GM21381 (cell line): ENCODE measurements at regions not wholly inside any gene's neighbourhood (a gene's known extent, or its start where the extent isn't known, plus 50 kb on each side); places are given as distances from the start of the nearest gene placed in this dataset.

Experiments
- ATAC-seq: cut with Tn5 transposase; IDR thresholded peaks from one replicate; pipeline ENCODE4 v1.9.1; 2021; ENCODE audit warnings: mild to moderate bottlenecking, moderate library complexity; ENCODE audit not compliant: unreplicated experiment

DNA sequence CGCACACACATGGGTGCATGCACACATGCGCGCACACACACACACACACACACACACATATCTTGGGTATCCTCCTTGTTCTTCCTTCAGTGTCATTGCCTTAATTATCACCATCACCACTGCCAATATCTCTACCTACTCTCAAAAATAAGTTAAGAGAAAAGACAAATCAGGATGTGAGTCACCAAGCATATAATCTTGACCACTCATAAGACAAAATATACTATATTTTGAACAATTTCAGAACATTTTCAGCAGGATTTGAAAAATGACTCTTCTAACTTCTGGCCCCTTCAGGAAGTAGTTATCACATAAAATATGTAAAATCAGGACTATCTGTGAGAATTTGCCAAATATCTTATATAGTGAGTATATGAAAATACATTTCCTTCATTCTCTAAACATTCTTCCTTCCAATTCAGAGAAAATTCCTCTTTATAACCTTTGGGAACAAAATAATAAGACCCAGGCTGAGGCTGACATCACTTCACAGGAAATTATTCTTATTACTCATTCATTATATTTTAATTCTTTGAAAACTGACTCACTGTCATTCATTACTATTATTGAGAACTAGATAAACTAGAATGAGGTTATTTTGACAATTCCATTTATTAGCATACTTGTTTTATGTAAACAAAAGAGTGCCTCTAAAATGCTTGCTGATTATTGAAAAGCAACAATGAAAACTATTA lies 772.0 kb upstream of the ACO1 start:
- ATAC-seq = no peak

DNA sequence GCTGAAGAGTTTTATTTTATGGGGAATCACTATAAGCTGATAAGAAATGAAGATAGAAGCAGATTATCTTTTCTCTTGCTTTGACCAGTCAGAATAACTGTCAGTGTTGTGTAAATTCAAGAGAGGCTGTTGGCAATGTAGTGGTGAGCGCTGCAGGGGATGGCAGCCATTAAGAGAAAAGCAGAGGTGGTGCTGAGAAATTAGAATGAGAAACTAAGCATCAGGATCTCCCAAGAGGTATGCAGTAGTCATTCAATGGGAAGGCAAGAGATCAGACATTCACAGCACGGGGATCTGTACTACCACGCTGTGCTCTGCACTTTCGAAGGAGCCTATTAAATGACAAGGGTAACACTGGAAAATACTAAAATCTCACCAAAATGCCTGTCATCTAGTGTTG lies 768.5 kb upstream of the ACO1 start:
- ATAC-seq = no peak

DNA sequence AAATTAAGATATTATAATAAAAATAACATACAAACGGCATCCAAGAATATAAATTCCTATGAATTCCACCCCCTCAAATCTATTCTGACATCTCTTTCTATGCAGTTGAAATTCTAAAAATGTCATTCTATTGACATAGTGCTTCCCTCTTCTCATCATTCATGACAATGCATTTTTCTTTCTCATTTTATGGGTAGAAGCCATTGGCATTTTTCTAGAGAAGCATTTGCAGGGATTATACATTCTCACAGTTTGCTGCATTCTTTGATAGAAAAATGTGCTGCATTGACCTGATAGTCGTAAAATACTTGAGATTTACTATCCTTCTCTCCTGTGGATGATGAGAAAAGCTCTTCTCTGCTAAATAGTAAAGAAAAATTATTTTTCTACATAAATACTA lies 760.9 kb upstream of the ACO1 start:
- no peak for ATAC-seq

DNA sequence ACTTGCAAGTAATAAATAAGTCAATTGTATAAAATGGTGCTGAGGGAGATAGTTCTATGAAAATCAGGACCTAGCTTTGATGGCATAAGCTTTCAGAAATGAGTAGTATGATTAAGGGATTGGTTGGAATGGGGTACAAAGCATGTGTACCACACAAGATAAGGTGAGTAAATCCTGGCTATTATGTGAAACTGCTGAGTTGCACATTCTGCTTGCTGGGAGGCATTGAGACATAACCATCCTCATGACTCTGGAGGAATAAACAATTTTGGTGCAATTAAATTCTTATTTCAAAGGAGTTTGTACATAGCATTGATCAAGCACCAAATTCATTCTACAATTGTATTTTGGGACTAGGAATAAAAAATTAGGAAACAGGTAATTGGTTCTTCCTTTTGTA lies 755.2 kb upstream of the ACO1 start:
- ATAC-seq = no peak

DNA sequence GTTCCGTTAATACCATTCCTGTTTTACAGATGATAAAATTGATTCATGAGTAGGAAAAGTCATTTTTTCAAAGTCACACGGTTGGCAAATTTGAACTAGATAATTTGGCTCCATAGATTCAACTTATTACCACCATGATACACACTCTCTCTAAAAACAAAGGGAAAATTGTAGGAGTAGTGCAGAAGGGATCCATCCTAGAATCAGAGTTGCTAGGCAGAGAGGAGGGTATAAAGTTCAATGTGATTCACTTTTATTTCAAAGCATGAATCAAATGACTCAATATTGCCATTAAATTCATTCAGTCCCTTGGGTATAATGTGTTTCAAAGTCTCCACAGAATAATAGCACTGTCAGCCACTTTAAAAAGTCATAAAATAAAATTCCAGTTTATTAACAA lies 747.2 kb upstream of the ACO1 start:
- no peak for ATAC-seq

DNA sequence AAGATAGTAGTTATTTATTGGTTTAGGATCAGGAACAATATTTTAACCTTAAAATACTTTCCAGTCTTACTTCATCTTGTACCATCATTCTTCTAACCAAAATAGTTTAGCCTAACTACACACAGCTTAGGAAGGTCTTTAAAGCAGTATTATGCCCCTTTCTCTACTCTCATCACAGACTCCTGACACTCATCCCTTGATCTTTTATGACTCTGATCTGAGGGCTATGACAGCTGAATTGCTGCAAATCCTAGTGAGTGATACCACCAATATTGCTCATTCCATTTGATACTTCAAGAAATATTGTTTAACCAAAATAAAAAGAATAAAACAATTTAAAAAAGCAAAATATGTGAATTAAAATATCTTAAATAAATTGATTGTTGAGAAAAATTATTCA lies 746.6 kb upstream of the ACO1 start:
- ATAC-seq = no peak

DNA sequence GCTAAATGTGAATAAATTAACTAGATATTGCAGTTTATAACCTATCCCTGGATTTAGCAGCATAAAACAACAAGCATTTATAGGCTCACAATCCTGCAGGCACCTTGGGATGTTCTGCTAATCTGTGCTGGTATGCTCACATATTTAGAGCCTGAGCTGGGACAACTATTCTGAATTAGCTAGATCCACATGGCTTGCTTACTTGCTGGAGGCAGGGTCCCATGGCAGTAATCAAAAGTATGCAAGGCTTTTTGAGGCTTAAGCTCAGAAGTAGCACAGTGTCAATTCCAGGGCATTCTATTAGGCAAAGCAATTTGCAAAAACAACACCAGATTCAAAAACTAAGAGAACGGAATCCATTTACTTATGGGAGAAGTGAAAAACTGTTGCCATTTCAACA lies 745.0 kb upstream of the ACO1 start:
- no peak for ATAC-seq

DNA sequence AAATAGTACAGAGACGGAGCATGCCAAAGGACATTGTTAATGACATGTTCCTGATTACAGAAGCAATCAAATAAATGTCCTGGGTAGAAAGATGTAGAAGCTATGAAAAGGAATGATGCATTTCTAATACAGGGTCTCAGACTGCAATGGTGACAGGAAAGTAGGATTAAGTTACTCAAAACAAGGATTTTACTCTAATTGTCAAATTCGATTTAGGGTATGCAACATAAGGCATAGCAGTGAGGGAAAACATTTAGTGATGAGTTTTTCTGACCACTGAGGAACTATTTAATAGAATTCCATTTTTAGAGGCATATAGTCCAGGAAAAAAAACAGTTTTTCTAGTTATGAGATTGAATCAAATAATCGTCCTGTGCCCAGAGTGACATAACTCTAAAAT lies 715.1 kb upstream of the ACO1 start:
- ATAC-seq = no peak

DNA sequence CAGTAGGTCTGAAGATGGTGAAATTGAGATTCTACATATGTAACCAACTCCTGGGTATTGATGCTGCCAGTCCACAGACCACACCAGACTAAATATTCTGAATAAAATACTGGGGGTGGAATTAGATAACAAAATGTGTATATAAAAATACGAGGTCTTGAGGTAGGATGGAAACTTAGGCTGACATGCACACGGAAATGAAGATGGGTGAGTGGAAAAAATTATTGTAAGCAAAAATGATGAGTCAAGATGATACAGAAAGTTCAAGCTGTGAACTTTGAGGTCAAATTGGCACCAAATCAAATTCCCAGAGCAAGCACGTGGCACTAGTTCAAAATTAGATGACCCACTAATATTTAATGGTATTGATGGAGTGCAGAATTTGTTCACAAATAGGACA lies 713.4 kb upstream of the ACO1 start:
- ATAC-seq = no peak

DNA sequence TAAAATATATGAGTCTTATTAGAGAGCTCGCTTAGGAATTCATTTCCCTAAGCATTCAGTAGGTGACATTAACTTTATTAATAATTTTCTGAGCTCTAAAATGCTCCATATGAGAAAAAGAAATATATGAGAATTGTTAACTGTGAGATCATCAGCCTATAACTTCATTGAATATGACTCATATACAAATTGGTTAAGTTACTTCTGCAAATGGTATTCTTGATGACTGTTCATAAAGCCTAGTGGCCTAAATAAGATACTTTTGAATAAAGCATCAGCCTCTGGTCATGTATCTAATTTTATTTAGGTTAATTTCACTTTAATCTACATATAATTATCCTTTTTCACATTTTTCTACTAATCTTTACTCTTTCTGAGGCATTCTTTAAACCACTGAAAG lies 710.2 kb upstream of the ACO1 start:
- no peak for ATAC-seq

DNA sequence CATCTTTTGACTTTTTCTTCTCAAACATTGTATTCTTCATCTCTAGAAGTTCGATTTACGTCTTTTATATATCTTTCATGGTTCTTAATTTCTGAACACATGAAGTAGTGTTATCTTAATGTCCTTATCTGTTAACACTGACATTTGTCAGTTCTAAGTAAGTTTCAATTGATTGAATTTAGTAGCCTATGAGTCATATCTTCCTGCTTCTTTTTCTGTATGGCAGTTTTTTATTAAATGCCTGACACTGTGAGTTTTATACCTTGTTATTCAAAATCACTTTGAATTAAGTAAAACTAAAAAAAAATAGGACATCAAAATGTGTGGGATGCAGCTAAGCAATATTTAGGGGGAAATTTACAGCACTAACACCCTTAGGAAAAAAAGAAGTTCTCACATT lies 707.0 kb upstream of the ACO1 start:
- no peak for ATAC-seq

DNA sequence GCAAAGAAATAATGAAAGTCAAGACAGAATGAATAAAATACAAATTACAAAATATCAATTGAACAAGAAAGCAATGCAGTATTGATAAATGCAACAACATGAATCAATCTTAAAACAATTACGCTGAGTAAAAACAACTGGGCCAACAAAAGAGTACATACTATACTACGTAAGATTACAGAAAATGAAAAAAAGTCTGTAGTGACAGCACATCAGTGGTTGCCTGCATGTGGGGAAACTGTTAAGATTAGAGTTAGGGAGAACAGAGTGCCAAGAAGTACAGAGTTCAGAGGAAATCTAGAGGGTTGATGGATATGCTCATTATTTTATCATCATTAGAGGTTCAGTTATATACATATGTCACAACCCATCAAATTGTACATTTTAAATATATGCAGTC lies 706.6 kb upstream of the ACO1 start:
- no peak for ATAC-seq

DNA sequence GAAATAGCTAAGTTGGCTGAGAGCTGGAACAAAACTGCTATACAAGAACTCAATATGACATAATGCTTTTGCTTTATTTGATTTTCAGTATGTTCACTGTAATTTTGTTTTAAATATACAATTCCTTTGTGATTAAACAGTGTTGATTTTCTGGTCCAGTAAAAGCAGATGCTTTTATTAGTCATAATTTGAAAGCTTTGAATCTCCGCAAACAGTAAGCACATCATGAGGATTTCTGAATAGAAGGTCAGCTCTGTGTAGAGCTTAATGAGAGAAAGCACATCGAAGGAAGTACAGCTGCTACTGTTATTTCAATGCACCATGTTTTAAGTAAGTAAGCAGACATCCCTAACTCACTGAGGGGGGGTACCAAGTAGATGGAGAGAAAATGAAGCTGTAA lies 701.3 kb upstream of the ACO1 start:
- ATAC-seq = no peak

DNA sequence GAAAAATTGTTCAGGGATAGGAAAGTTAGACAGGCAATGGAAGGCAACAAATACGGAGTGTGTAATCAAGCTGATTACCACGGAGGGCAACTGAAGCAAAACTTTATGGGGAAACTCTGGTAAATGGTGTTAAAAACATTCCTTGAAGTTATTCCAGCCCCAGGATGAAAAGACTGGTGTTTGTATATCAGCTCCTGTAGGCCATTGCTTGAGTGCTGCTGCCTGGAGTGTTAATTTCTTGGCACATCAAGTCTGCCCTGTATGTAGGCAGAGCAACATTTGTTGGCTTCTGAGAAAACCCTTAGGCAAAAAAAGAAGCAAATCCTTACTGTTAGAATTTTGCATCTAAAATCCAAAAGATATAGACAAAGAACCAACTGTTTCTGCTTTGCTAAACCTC lies 686.5 kb upstream of the ACO1 start:
- ATAC-seq = no peak

DNA sequence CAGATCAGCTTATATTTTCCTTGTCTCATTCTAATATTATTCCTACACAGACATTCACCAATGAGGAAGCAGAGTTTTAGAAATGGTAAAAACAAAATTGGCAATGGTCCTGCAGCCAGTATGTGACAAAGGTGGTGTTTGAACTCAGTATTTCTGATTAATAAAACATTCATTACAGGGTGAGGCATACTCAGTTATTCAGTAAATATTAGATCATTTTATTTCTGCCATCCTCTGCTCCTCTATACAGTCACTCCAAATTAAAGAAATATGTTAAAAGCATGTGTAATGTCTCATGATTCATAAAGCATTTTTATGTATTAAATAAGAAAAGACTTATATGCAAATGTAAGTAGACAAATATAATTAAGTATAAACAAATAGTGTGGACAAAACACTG lies 684.6 kb upstream of the ACO1 start:
- no peak for ATAC-seq

DNA sequence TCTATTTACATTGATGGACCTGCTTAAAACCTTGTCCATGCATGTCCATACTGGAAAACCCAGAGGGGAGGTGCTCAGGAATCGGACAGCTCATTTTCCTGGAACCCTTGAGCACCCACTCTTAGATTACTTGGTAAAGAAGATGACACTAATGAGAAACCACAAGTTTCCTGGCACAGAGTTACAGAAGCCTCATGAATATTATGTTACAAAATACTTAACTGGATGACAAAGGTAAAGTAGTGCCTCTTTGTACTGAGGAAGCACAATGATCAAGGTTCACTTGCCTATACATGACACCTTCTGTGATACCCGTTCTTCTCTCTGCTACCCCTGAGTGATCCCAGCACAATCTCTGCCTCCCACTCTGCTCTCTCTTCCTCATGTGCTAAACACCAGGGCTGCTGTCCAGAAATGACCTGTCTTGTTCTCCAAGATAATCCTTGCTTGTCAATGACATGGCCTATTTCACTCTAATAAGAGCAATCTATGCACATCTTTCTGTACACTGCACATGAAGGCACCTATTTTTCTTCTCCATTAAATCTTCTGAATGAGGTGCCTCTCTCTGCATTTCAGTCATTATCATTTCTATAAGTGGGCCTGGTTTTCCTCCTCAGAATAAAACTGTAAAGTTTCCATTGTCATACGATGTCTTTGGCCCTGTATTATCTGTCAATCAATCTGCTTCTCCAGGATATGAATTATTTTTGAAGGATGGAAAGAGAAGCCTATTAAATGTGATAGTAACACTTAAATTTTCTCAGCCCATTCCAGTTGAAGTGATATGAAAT lies 684.0 kb upstream of the ACO1 start:
- no peak for ATAC-seq

DNA sequence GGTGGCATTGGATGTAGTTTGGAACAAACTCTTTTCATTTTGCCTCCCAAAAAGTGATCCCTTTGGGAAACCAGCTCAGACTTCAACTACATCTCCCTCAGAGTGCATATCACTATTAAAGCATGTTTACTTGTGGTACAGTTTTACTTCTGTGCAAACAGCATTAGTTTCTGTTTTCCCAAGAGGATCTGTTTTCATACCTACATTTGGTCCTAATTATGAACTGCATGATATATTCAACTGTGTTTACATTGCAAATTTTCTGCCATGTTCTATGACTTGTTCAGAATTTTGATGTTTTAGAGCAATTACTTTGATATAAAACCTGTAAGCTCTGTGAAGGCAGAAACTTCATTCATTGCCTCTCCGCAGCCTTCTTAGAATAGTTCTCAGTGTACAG lies 681.5 kb upstream of the ACO1 start:
- ATAC-seq = no peak

DNA sequence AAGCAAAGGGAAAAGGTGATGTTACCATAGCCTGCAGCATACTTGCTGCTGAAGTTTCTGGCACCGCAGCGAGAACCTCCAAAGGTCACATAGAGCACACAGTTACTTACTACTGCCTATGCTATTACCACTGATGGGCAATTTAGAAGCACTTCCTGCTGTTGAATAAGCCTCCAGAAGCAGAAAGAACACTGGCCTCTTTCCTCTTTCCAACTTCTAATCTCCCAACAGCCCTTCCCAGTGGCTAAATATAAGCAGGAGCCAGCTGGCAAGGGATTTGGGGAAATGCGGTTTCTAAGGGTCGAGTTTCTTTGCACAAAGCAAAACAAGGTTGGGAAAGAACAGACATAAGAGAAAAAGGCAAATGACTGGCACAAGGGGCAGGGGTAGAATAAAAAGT lies 669.2 kb upstream of the ACO1 start:
- no peak for ATAC-seq

DNA sequence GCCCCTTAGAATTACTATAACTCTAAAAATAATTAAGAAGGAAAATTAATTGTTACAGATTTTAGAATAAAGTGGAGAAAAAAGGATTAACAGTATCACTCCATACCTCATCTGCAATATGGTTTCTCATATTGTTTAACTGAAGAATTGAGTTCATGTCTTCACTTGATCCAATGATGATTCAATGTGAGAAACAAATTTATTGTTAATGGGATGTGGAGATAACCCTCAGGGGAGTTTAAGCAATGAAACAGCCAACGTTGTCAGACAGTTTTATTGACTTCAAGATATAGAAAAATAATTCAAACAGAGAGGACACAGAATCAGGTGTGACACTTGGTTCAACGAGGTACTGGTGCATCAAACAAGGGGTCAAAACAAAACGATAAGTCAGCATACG lies 665.2 kb upstream of the ACO1 start:
- ATAC-seq = no peak

DNA sequence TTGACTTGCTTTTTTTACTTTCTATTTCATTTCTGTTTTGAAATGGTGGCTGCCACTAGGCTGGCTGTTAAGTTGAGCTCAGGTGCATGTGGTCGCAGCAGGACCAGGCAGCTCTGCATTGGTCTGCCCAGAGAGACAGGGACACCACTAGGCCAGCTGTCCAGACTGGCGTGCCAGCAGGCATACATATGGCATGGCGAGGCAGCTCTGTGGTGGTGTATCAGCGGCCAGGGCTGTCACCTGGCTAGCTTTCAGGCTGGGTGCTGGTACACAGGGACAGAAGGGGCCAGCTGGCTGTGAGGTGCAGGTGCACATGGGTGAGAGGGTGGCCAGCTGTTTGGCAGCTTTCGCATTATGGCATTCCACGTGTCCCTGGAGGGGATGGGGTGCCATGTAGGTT lies 654.0 kb upstream of the ACO1 start:
- no peak for ATAC-seq

DNA sequence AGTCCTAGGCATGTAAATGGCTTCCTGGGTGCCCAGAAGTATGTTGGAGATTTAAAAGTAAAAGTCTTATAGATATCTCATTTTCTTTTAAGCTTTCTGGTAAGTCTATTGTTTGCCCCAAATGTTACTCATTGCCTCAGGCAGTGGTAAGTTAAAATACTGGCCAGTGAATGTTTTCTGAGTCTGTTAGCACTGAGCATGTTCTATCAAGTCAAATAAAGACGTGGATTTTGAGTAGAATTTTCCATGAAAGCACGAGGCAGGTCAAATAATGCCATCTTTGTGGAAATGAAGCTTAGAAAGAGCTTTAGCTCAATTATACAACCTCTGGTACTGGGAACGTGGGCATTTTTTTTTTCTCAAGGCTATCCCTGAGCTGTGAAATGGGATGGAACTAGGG lies 651.3 kb upstream of the ACO1 start:
- ATAC-seq = no peak

DNA sequence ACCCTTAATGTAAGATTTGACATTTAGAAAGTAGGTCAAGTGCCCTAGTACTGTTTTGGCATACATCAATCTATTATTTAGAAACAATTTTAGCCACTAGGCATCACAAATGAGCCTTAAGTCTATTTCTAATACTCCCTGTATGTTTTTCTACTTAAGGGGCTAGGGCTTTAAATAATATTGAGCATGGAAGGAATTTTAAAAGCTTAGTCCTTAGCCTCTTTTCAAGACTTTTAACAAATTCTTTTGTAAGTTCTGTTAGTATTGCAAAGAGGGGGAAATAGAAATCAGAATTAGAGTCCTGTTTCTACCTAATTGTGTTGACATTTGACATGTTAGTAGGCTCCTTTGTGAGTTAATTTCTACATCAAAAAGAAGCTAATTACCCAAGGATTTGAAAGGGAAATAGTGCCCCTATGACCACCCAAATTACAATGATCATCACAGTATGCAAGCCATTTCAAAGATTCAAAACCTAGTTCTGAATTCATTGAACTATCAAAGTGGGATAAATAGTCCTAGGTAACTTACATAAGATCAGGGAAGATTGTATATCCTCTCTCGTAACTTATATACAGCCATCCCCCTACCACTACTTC lies 647.8 kb upstream of the ACO1 start:
- ATAC-seq = no peak
